IPS-20b (cell line): ENCODE measurements at regions not wholly inside any gene's neighbourhood (a gene's known extent, or its start where the extent isn't known, plus 50 kb on each side); places are given as distances from the start of the nearest gene placed in this dataset.

Experiments used
- H3K27ac ChIP-seq: one replicate; pipeline ENCODE4 v1.5.1; 2013; ENCODE audit warnings: low read length
- H3K27me3 ChIP-seq: 2 replicates; pipeline ENCODE4 v1.6.1; 2013; ENCODE audit warnings: mild to moderate bottlenecking, low read length, inconsistent platforms; ENCODE audit not compliant: insufficient read depth
- H3K36me3 ChIP-seq: 2 replicates; pipeline ENCODE4 v1.6.1; 2013; ENCODE audit warnings: low read depth, mild to moderate bottlenecking, inconsistent platforms, low read length, moderate library complexity; ENCODE audit not compliant: insufficient read depth
- H3K4me1 ChIP-seq: 2 replicates; pipeline ENCODE4 v1.6.1; 2013; ENCODE audit warnings: mild to moderate bottlenecking, control low read depth, inconsistent platforms, low read length, moderate library complexity; ENCODE audit not compliant: insufficient read depth
- H3K4me3 ChIP-seq: 2 replicates; pipeline ENCODE4 v1.5.1; 2013; ENCODE audit warnings: mild to moderate bottlenecking, low read length, inconsistent platforms
- H3K9ac ChIP-seq: 2 replicates; pipeline ENCODE4 v1.6.1; 2013; ENCODE audit warnings: low read depth, mild to moderate bottlenecking, inconsistent platforms, low read length, moderate library complexity
- H3K9me3 ChIP-seq: 2 replicates; pipeline ENCODE4 v1.6.1; 2013; ENCODE audit warnings: mild to moderate bottlenecking, low read depth, low read length, inconsistent platforms; ENCODE audit not compliant: insufficient read depth

- no peak overlapping the region for H3K27ac ChIP-seq
- no peaks in the 10 kb centered on the region for H3K9me3 ChIP-seq
- peaks cover 5% of the 10 kb centered on the region; the same call in 1 of the 2 replicates for H3K4me1 ChIP-seq
These were observed 608.6 kb upstream of the KIRREL3 start for GRCh38 chr11:127609025-127609773.

GRCh38 chr11:127607487-127608085 lies 607.0 kb upstream of the KIRREL3 start:
- H3K36me3 ChIP-seq: no peaks in the 10 kb centered on the region
- H3K4me3 ChIP-seq: no peak overlapping the region
- H3K27ac ChIP-seq: no peak overlapping the region
- H3K4me1 ChIP-seq: peaks cover 5% of the 10 kb centered on the region; the same call in 1 of the 2 replicates
- H3K9ac ChIP-seq: no peak overlapping the region
- no peaks in the 10 kb centered on the region for H3K27me3 ChIP-seq
- H3K9me3 ChIP-seq: no peaks in the 10 kb centered on the region

More at GRCh38 chr11:127609025-127609773, 608.6 kb upstream of the KIRREL3 start:
- Histone ChIP-seq H3K4me3 (no peak overlapping the region), H3K36me3 (no peaks in the 10 kb centered on the region), H3K27me3 (no peaks in the 10 kb centered on the region), H3K9ac (no peak overlapping the region)

GRCh38 chr11:127601578-127601977 lies 601.0 kb upstream of the KIRREL3 start:
- Histone ChIP-seq H3K4me3 (no peak overlapping the region), H3K27ac (no peak overlapping the region), H3K36me3 (no peaks in the 10 kb centered on the region), H3K27me3 (no peaks in the 10 kb centered on the region), H3K9me3 (no peaks in the 10 kb centered on the region), H3K9ac (no peak overlapping the region), H3K4me1 (peaks cover 5% of the 10 kb centered on the region; the same call in 1 of the 2 replicates)

- Histone ChIP-seq H3K9me3 (no peaks in the 10 kb centered on the region), H3K27me3 (no peaks in the 10 kb centered on the region), H3K4me1 (peaks cover 5% of the 10 kb centered on the region; the same call in 1 of the 2 replicates), H3K4me3 (no peak overlapping the region), H3K27ac (no peak overlapping the region), H3K36me3 (no peaks in the 10 kb centered on the region), H3K9ac (no peak overlapping the region)
These were observed 600.1 kb upstream of the KIRREL3 start for GRCh38 chr11:127600674-127601073.

- no peak overlapping the region for H3K9ac ChIP-seq
- no peaks in the 10 kb centered on the region for H3K36me3 ChIP-seq
- H3K9me3 ChIP-seq: no peaks in the 10 kb centered on the region
- no peak overlapping the region for H3K27ac ChIP-seq
- H3K27me3 ChIP-seq: no peaks in the 10 kb centered on the region
- peaks cover 5% of the 10 kb centered on the region; the same call in 1 of the 2 replicates for H3K4me1 ChIP-seq
- H3K4me3 ChIP-seq: no peak overlapping the region
These were observed 597.9 kb upstream of the KIRREL3 start for GRCh38 chr11:127598476-127598875.

GRCh38 chr11:127596433-127596832 lies 595.9 kb upstream of the KIRREL3 start:
- Histone ChIP-seq H3K4me1 (peaks cover 3% of the 10 kb centered on the region; the same call in 1 of the 2 replicates), H3K9me3 (no peaks in the 10 kb centered on the region), H3K27ac (no peak overlapping the region), H3K9ac (no peak overlapping the region), H3K27me3 (no peaks in the 10 kb centered on the region), H3K4me3 (no peak overlapping the region), H3K36me3 (no peaks in the 10 kb centered on the region)

GRCh38 chr11:127592371-127592770 lies 591.8 kb upstream of the KIRREL3 start:
- H3K4me3 ChIP-seq: no peak overlapping the region
- no peaks in the 10 kb centered on the region for H3K4me1 ChIP-seq
- no peaks in the 10 kb centered on the region for H3K36me3 ChIP-seq
- no peak overlapping the region for H3K27ac ChIP-seq
- H3K9ac ChIP-seq: no peak overlapping the region
- H3K27me3 ChIP-seq: no peaks in the 10 kb centered on the region
- no peaks in the 10 kb centered on the region for H3K9me3 ChIP-seq

GRCh38 chr11:127590314-127590713 lies 589.7 kb upstream of the KIRREL3 start:
- H3K4me1 ChIP-seq: no peaks in the 10 kb centered on the region
- H3K27ac ChIP-seq: no peak overlapping the region
- no peak overlapping the region for H3K9ac ChIP-seq
- no peaks in the 10 kb centered on the region for H3K27me3 ChIP-seq
- H3K36me3 ChIP-seq: no peaks in the 10 kb centered on the region
- no peak overlapping the region for H3K4me3 ChIP-seq
- no peaks in the 10 kb centered on the region for H3K9me3 ChIP-seq

GRCh38 chr11:127588431-127588830 lies 587.9 kb upstream of the KIRREL3 start:
- no peaks in the 10 kb centered on the region for H3K27me3 ChIP-seq
- H3K4me3 ChIP-seq: no peak overlapping the region
- no peaks in the 10 kb centered on the region for H3K36me3 ChIP-seq
- H3K27ac ChIP-seq: no peak overlapping the region
- no peak overlapping the region for H3K9ac ChIP-seq
- no peaks in the 10 kb centered on the region for H3K4me1 ChIP-seq
- no peaks in the 10 kb centered on the region for H3K9me3 ChIP-seq

- no peak overlapping the region for H3K27ac ChIP-seq
These were observed 586.9 kb upstream of the KIRREL3 start for GRCh38 chr11:127587511-127587910.

GRCh38 chr11:127576210-127576609 lies 575.6 kb upstream of the KIRREL3 start:
- H3K27me3 ChIP-seq: no peaks in the 10 kb centered on the region
- H3K4me1 ChIP-seq: peaks cover 6% of the 10 kb centered on the region; the same call in 1 of the 2 replicates
- no peak overlapping the region for H3K27ac ChIP-seq
- no peaks in the 10 kb centered on the region for H3K36me3 ChIP-seq
- no peak overlapping the region for H3K9ac ChIP-seq
- H3K9me3 ChIP-seq: no peaks in the 10 kb centered on the region
- no peak overlapping the region for H3K4me3 ChIP-seq

More at GRCh38 chr11:127587511-127587910, 586.9 kb upstream of the KIRREL3 start:
- Histone ChIP-seq H3K4me3 (no peak overlapping the region), H3K27me3 (no peaks in the 10 kb centered on the region), H3K9me3 (no peaks in the 10 kb centered on the region), H3K36me3 (no peaks in the 10 kb centered on the region), H3K4me1 (no peaks in the 10 kb centered on the region), H3K9ac (no peak overlapping the region)

- peaks cover 6% of the 10 kb centered on the region; the same call in 1 of the 2 replicates for H3K4me1 ChIP-seq
- H3K4me3 ChIP-seq: no peak overlapping the region
- H3K27ac ChIP-seq: no peak overlapping the region
- no peaks in the 10 kb centered on the region for H3K9me3 ChIP-seq
- H3K36me3 ChIP-seq: no peaks in the 10 kb centered on the region
- H3K27me3 ChIP-seq: no peaks in the 10 kb centered on the region
- no peak overlapping the region for H3K9ac ChIP-seq
These were observed 573.9 kb upstream of the KIRREL3 start for GRCh38 chr11:127574478-127574877.
